ENCODE measurements at regions not wholly inside any gene's neighbourhood (a gene's known extent, or its start where the extent isn't known, plus 50 kb on each side); places are given as distances from the start of the nearest gene placed in this dataset.
A peak's percentile ranks its signal among the peaks of the same experiment; 100 is the strongest.
"Not testable (repeated sequence)": the region's sequence is repeated elsewhere in the genome, so short reads cannot be mapped to it uniquely, and the experiment has no call there.

DNA sequence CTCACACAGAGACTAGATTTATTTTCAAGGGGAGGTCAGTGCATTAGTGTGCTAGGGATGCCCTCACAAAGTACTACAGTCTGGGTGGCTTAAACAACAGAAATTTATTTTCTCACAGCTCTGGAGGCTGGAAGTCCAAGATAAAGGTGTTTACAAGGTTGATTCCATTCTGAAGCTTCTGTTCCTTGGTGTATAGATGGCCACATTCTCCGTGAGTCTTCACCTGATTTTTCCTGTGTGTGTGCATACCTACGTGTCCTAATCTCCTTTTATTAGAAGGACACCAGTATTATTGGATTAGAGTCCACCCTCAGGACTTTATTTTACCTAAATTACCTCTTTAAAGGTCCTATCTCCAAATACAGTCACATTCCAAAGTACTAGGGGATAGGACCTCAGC lies 91.7 kb upstream of the FRMD4A start:
- no peak for DNase-seq (ENCODE audit: low spot score)
- H3K4me3 Mint-ChIP-seq, result no peak overlapping the region
- no peak overlapping the region for H3K27ac Mint-ChIP-seq
- CTCF ChIA-PET, result no interaction called here
- peaks cover 13% of the 10 kb centered on the region for H3K9me3 Mint-ChIP-seq
- peaks cover 38% of the 10 kb centered on the region for H3K4me1 Mint-ChIP-seq
- H3K36me3 Mint-ChIP-seq, result peaks cover 10% of the 10 kb centered on the region
- POLR2A ChIA-PET, result no interaction called here
- TF ChIP-seq ESRRA (CRISPR knock-in tag; IDR thresholded peaks at IDR 0.05; ENCODE audit: borderline replicate concordance), result no peak
- TF ChIP-seq TEAD1 (CRISPR knock-in tag; IDR thresholded peaks at IDR 0.05), result no peak
- TF ChIP-seq, protein P1, sequence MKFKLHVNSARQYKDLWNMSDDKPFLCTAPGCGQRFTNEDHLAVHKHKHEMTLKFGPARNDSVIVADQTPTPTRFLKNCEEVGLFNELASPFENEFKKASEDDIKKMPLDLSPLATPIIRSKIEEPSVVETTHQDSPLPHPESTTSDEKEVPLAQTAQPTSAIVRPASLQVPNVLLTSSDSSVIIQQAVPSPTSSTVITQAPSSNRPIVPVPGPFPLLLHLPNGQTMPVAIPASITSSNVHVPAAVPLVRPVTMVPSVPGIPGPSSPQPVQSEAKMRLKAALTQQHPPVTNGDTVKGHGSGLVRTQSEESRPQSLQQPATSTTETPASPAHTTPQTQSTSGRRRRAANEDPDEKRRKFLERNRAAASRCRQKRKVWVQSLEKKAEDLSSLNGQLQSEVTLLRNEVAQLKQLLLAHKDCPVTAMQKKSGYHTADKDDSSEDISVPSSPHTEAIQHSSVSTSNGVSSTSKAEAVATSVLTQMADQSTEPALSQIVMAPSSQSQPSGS (CRISPR knock-in tag; IDR thresholded peaks at IDR 0.05; ENCODE audit: borderline replicate concordance, low read depth), result no peak
- no peak for TF ChIP-seq FOXJ3 (CRISPR knock-in tag; IDR thresholded peaks at IDR 0.05; ENCODE audit: borderline replicate concordance)
- TF ChIP-seq NR3C1 (CRISPR knock-in tag; conservative IDR thresholded peaks at IDR 0.05; ENCODE audit: low read depth), result no peak
- TF ChIP-seq SP1 (CRISPR knock-in tag; conservative IDR thresholded peaks at IDR 0.05), result no peak
- no peak for ATAC-seq
- H3K27me3 Mint-ChIP-seq (ENCODE audit: low read depth), result no peaks in the 10 kb centered on the region; the same call in 1 of the 2 replicates

DNA sequence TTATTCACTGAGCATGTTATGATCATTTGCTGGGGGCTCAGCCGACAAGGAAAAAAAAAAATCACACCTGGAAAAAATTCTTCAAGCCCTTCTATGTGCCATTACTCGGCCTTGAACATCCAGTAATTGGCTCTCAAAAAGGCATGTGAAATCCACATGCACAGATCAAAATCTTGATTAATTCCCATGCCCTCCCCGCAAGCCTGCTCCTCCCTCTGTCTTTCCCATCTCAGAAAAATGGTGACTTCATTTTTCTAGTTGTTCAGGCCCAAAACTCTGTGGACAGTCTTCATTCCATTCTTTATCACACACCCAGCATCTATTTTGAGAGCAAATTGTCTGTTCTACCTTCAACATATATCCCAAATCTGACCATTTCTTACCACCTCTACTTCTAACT lies 91.2 kb upstream of the FRMD4A start:
- H3K4me1 Mint-ChIP-seq, result peaks cover 38% of the 10 kb centered on the region
- no peak overlapping the region for H3K4me3 Mint-ChIP-seq
- ATAC-seq, result no peak
- peaks cover 8% of the 10 kb centered on the region for H3K36me3 Mint-ChIP-seq
- ChIA-PET POLR2A (no interaction called here), CTCF (no interaction called here)
- H3K27ac Mint-ChIP-seq, result no peak overlapping the region
- DNase-seq (ENCODE audit: low spot score), result no peak
- TF ChIP-seq, protein P1 (CRISPR knock-in tag; IDR thresholded peaks at IDR 0.05; ENCODE audit: borderline replicate concordance, low read depth), result no peak
- TF ChIP-seq CREM (CRISPR knock-in tag; IDR thresholded peaks at IDR 0.05), result no peak
- TF ChIP-seq, protein P2, sequence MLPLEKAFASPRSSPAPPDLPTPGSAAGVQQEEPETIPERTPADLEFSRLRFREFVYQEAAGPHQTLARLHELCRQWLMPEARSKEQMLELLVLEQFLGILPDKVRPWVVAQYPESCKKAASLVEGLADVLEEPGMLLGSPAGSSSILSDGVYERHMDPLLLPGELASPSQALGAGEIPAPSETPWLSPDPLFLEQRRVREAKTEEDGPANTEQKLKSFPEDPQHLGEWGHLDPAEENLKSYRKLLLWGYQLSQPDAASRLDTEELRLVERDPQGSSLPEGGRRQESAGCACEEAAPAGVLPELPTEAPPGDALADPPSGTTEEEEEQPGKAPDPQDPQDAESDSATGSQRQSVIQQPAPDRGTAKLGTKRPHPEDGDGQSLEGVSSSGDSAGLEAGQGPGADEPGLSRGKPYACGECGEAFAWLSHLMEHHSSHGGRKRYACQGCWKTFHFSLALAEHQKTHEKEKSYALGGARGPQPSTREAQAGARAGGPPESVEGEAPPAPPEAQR (CRISPR knock-in tag; IDR thresholded peaks at IDR 0.05), result no peak
- TF ChIP-seq ZNF396 (CRISPR knock-in tag; IDR thresholded peaks at IDR 0.05; ENCODE audit: borderline replicate concordance), result no peak
- TF ChIP-seq GABPB1 (CRISPR knock-in tag; IDR thresholded peaks at IDR 0.05), result no peak
- TF ChIP-seq FOXP1 (CRISPR knock-in tag; IDR thresholded peaks at IDR 0.05; ENCODE audit: borderline replicate concordance), result no peak
- no peak for TF ChIP-seq JAZF1 (CRISPR knock-in tag; IDR thresholded peaks at IDR 0.05)
- TF ChIP-seq CREB1 (CRISPR knock-in tag; IDR thresholded peaks at IDR 0.05), result no peak
- TF ChIP-seq ZNF138 (CRISPR knock-in tag; conservative IDR thresholded peaks at IDR 0.05), result no peak
- no peak for TF ChIP-seq ZNF671 (CRISPR knock-in tag; IDR thresholded peaks at IDR 0.05)
- TF ChIP-seq NFE2L1 (CRISPR knock-in tag; IDR thresholded peaks at IDR 0.05), result no peak
- no peak for TF ChIP-seq KAT7 (CRISPR knock-in tag; IDR thresholded peaks at IDR 0.05; ENCODE audit: borderline replicate concordance)
- TF ChIP-seq, protein P3, sequence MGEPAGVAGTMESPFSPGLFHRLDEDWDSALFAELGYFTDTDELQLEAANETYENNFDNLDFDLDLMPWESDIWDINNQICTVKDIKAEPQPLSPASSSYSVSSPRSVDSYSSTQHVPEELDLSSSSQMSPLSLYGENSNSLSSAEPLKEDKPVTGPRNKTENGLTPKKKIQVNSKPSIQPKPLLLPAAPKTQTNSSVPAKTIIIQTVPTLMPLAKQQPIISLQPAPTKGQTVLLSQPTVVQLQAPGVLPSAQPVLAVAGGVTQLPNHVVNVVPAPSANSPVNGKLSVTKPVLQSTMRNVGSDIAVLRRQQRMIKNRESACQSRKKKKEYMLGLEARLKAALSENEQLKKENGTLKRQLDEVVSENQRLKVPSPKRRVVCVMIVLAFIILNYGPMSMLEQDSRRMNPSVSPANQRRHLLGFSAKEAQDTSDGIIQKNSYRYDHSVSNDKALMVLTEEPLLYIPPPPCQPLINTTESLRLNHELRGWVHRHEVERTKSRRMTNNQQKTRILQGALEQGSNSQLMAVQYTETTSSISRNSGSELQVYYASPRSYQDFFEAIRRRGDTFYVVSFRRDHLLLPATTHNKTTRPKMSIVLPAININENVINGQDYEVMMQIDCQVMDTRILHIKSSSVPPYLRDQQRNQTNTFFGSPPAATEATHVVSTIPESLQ (CRISPR knock-in tag; IDR thresholded peaks at IDR 0.05), result no peak
- TF ChIP-seq ZNF219 (CRISPR knock-in tag; IDR thresholded peaks at IDR 0.05; ENCODE audit: borderline replicate concordance), result no peak
- TF ChIP-seq, protein P4, sequence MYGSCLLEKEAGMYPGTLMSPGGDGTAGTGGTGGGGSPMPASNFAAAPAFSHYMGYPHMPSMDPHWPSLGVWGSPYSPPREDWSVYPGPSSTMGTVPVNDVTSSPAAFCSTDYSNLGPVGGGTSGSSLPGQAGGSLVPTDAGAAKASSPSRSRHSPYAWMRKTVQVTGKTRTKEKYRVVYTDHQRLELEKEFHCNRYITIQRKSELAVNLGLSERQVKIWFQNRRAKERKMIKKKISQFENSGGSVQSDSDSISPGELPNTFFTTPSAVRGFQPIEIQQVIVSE (CRISPR knock-in tag; IDR thresholded peaks at IDR 0.05; ENCODE audit: borderline replicate concordance), result no peak
- no peak for TF ChIP-seq NFYB (CRISPR knock-in tag; conservative IDR thresholded peaks at IDR 0.05; ENCODE audit: low read depth)
- no peaks in the 10 kb centered on the region; the same call in 1 of the 2 replicates for H3K27me3 Mint-ChIP-seq (ENCODE audit: low read depth)
- H3K9me3 Mint-ChIP-seq, result peaks cover 9% of the 10 kb centered on the region

DNA sequence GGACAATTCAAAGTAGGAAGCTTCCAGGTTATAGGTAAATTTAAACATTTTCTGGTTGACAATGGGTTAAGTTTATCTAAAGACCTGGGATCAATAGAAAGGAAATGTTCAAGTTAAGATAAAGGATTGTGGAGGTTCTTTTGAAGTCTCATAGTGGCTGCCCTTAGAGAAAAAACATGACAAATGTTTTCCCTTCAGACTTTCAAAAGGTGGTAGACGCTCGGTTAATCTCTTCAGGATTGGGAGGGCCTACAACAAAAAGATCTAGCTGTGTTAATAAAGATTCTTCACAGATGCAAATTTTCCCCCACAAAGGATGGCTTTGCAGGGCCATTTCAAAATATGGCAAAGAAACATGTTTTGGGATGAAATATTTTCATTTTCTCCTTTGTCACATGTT lies 86.6 kb upstream of the FRMD4A start:
- peaks cover 41% of the 10 kb centered on the region for H3K4me1 Mint-ChIP-seq
- H3K9me3 Mint-ChIP-seq; H3K27ac Mint-ChIP-seq; H3K36me3 Mint-ChIP-seq; POLR2A ChIA-PET; CTCF ChIA-PET; DNase-seq (ENCODE audit: low spot score); H3K4me3 Mint-ChIP-seq; H3K27me3 Mint-ChIP-seq (ENCODE audit: low read depth): not testable (repeated sequence)
- ATAC-seq, result peak; percentile 39; the same call in 1 of the 2 replicates

Measured in WTC11 (cell line).